ENCODE measurements at regions not wholly inside any gene's neighbourhood (a gene's known extent, or its start where the extent isn't known, plus 50 kb on each side); places are given as distances from the start of the nearest gene placed in this dataset.

DNA sequence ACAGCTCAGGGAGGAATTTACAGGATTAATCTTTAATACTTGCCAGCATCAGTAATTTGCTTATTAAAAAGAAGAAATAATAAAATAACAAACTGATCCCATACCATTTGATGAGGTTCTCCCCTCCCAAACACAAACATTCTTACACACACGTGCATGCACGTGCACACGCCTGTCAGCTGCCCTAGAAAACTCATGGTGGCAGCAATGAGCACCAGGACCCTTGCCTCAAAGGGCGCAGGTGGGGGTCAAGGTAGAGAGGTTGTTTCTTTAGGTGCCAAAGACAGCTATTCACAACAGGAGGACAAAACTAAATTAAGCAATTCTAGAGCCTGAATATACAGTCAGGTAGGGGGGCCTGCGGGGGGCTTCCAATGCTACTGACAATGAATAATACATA, 219.3 kb downstream of the BUD13 start:
- DNase-seq (ENCODE audit: low spot score in 2 of 2, unreplicated experiment in 2 of 2) = no peak
- no peaks in the 10 kb centered on the region for H3K4me1 Mint-ChIP-seq

GRCh38 chr11:116551576-116551975, 221.2 kb downstream of the BUD13 start:
- Mint-ChIP-seq H3K36me3 (no peaks in the 10 kb centered on the region), H3K9me3 (peaks cover 9% of the 10 kb centered on the region), H3K4me3 (no peak overlapping the region), H3K27me3 (ENCODE audit: low read depth) (peaks cover 40% of the 10 kb centered on the region), H3K4me1 (no peaks in the 10 kb centered on the region), H3K27ac (no peak overlapping the region)
- TF ChIP-seq, protein P1, sequence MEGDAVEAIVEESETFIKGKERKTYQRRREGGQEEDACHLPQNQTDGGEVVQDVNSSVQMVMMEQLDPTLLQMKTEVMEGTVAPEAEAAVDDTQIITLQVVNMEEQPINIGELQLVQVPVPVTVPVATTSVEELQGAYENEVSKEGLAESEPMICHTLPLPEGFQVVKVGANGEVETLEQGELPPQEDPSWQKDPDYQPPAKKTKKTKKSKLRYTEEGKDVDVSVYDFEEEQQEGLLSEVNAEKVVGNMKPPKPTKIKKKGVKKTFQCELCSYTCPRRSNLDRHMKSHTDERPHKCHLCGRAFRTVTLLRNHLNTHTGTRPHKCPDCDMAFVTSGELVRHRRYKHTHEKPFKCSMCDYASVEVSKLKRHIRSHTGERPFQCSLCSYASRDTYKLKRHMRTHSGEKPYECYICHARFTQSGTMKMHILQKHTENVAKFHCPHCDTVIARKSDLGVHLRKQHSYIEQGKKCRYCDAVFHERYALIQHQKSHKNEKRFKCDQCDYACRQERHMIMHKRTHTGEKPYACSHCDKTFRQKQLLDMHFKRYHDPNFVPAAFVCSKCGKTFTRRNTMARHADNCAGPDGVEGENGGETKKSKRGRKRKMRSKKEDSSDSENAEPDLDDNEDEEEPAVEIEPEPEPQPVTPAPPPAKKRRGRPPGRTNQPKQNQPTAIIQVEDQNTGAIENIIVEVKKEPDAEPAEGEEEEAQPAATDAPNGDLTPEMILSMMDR (IDR thresholded peaks at IDR 0.05; ENCODE audit: unreplicated experiment) = no peak
- DNase-seq (ENCODE audit: low spot score in 2 of 2, unreplicated experiment in 2 of 2) = no peak

More for the DNA sequence above, 219.3 kb downstream of the BUD13 start:
- peaks cover 42% of the 10 kb centered on the region for H3K27me3 Mint-ChIP-seq (ENCODE audit: low read depth)
- no peak overlapping the region for H3K27ac Mint-ChIP-seq
- TF ChIP-seq, protein P1 (IDR thresholded peaks at IDR 0.05; ENCODE audit: unreplicated experiment) = no peak
- no peaks in the 10 kb centered on the region for H3K36me3 Mint-ChIP-seq
- H3K9me3 Mint-ChIP-seq = peaks cover 11% of the 10 kb centered on the region
- no peak overlapping the region for H3K4me3 Mint-ChIP-seq

DNA sequence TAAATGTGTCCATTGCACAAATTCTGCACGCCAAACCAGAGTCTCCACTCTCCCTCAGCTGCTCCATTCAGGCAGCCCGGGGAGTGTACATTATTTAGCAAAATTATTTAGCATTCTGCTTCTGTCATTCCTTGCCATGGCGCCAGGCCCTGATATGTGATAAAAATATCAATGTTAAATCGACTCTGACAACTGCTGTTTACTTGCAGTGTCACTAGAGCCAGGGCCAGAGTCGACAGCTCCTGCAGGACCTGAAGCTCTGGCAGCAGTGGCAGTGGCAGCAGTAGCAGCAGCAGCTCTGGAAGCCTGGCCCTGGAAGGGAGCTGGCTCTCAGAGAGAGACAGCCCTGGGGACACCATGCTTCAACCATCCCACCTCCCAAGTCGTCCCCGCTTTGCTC, 224.5 kb downstream of the BUD13 start:
- TF ChIP-seq, protein P1 (IDR thresholded peaks at IDR 0.05; ENCODE audit: unreplicated experiment) = no peak
- no peak overlapping the region for H3K27ac Mint-ChIP-seq

GRCh38 chr11:116547571-116547970, 225.2 kb downstream of the BUD13 start:
- Mint-ChIP-seq H3K27me3 (ENCODE audit: low read depth) (peaks cover 22% of the 10 kb centered on the region), H3K4me3 (no peak overlapping the region), H3K9me3 (no peaks in the 10 kb centered on the region), H3K27ac (no peak overlapping the region), H3K36me3 (no peaks in the 10 kb centered on the region), H3K4me1 (no peaks in the 10 kb centered on the region)
- DNase-seq (ENCODE audit: low spot score in 2 of 2, unreplicated experiment in 2 of 2) = no peak
- TF ChIP-seq, protein P1 (IDR thresholded peaks at IDR 0.05; ENCODE audit: unreplicated experiment) = no peak

More for the DNA sequence above, 224.5 kb downstream of the BUD13 start:
- H3K4me1 Mint-ChIP-seq = no peaks in the 10 kb centered on the region
- H3K9me3 Mint-ChIP-seq = no peaks in the 10 kb centered on the region
- no peak overlapping the region for H3K4me3 Mint-ChIP-seq
- DNase-seq (ENCODE audit: low spot score in 2 of 2, unreplicated experiment in 2 of 2) = no peak
- H3K36me3 Mint-ChIP-seq = no peaks in the 10 kb centered on the region
- peaks cover 22% of the 10 kb centered on the region for H3K27me3 Mint-ChIP-seq (ENCODE audit: low read depth)

DNA sequence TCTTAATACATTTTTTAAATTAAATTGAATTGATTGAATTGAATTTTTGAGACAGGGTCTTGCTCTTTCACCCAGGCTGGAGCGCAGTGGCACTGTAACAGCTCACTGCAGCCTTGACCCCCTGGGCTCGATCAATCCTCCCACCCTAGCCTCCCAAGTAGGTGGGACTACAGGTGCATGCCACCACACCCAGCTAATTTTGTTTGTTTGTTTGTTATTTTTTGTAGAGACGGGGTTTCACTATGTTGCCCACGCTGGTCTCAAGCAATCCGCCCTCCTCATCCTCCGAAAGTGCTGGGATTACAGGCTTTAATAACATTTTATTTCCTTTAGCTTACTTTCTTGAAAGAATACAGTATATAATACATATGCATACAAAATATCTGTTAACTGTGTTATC, 226.9 kb downstream of the BUD13 start:
- TF ChIP-seq, protein P1 (IDR thresholded peaks at IDR 0.05; ENCODE audit: unreplicated experiment) = no peak
- Mint-ChIP-seq H3K36me3 (no peaks in the 10 kb centered on the region), H3K9me3 (no peaks in the 10 kb centered on the region), H3K4me3 (no peak overlapping the region), H3K27me3 (ENCODE audit: low read depth) (peaks cover 19% of the 10 kb centered on the region), H3K4me1 (no peaks in the 10 kb centered on the region), H3K27ac (no peak overlapping the region)
- no peak for DNase-seq (ENCODE audit: low spot score in 2 of 2, unreplicated experiment in 2 of 2)

GRCh38 chr11:116544721-116545120, 228.1 kb downstream of the BUD13 start:
- TF ChIP-seq, protein P1 (IDR thresholded peaks at IDR 0.05; ENCODE audit: unreplicated experiment) = no peak
- no peak for DNase-seq (ENCODE audit: low spot score in 2 of 2, unreplicated experiment in 2 of 2)
- no peak overlapping the region for H3K27ac Mint-ChIP-seq
- H3K27me3 Mint-ChIP-seq (ENCODE audit: low read depth) = peaks cover 25% of the 10 kb centered on the region
- H3K4me1 Mint-ChIP-seq = no peaks in the 10 kb centered on the region
- H3K4me3 Mint-ChIP-seq = no peak overlapping the region
- no peaks in the 10 kb centered on the region for H3K36me3 Mint-ChIP-seq
- peaks cover 2% of the 10 kb centered on the region for H3K9me3 Mint-ChIP-seq

Measured in mesothelial cell of epicardium (in vitro differentiated cells).